Esophagus muscularis mucosa (tissue), 4 donors: ENCODE measurements at regions not wholly inside any gene's neighbourhood (a gene's known extent, or its start where the extent isn't known, plus 50 kb on each side); places are given as distances from the start of the nearest gene placed in this dataset.

ENCODE experiments used
- DNase-seq: peaks from one replicate; pipeline ENCODE4 v3.0.0-alpha.2; 2017; ENCODE audit errors: extremely low spot score
- H3K27ac ChIP-seq, 4 donors: fragments of 200-600 bp; sonication (generic); replicated peaks in 1 of 4; 1 replicate in 3 of 4; 2 replicates in 1 of 4; pipeline ENCODE4 v1.5.1; 2016 to 2019; ENCODE audit warnings: mild to moderate bottlenecking in 1 of 4
- H3K27me3 ChIP-seq, 4 donors: fragments of 200-600 bp; sonication (generic); one replicate each; pipeline versions ENCODE4 v1.5.1 to v1.6.0; 2016 to 2019
- H3K36me3 ChIP-seq, 4 donors: fragments of 200-600 bp; sonication (generic); one replicate each; pipeline ENCODE4 v1.5.1; 2016 to 2019
- H3K4me1 ChIP-seq, 4 donors: fragments of 200-600 bp; sonication (generic); one replicate each; pipeline ENCODE4 v1.5.1; 2016 to 2019
- H3K4me3 ChIP-seq, 4 donors: fragments of 200-600 bp; sonication (generic); 1 replicate in 2 of 4; 2 replicates in 2 of 4; pipeline ENCODE4 v1.5.1; 2016 to 2019; ENCODE audit warnings: mild to moderate bottlenecking in 4 of 4, moderate library complexity in 1 of 4
- H3K9me3 ChIP-seq, 4 donors: fragments of 200-600 bp; sonication (generic); 1 replicate in 3 of 4; 2 replicates in 1 of 4; pipeline ENCODE4 v1.5.1; 2016 to 2019
- EP300 ChIP-seq: sonication (generic); formaldehyde crosslinking; IDR thresholded peaks from one replicate; pipeline ENCODE4 v1.6.1; 2017; ENCODE audit warnings: antibody characterized with exemption
- POLR2A ChIP-seq: fragments of 450-650 bp; IDR thresholded peaks from one replicate; pipeline ENCODE4 v1.6.1; 2017; ENCODE audit warnings: antibody characterized with exemption, moderate library complexity, mild to moderate bottlenecking, low read depth
- POLR2AphosphoS5 ChIP-seq, 2 donors: sonication (generic); formaldehyde crosslinking; IDR thresholded peaks; one replicate each; pipeline ENCODE4 v1.6.1; 2017; ENCODE audit warnings: antibody characterized with exemption in 2 of 2
- WGBS: methylation state at CpG from one replicate; pipeline ENCODE4 v1.1.5; 2018; 5-methylcytosine and 5-hydroxymethylcytosine counted together
- intact Hi-C: fragments of 100-400 bp; cut with DNase I; formaldehyde crosslinking; loops from one replicate; pipeline ENCODE4 v1.15.1; 2023
- TF ChIP-seq, protein P1 (sequence below), 3 experiments: fragments of 200-600 bp in 2 of 3; fragments of 450-650 bp in 1 of 3; sonication (generic) in 2 of 3; IDR thresholded peaks; one replicate each; pipeline ENCODE4 v1.5.1; 2017 to 2019; ENCODE audit warnings: antibody characterized with exemption in 3 of 3, mild to moderate bottlenecking in 2 of 3, moderate library complexity in 1 of 3

DNA sequence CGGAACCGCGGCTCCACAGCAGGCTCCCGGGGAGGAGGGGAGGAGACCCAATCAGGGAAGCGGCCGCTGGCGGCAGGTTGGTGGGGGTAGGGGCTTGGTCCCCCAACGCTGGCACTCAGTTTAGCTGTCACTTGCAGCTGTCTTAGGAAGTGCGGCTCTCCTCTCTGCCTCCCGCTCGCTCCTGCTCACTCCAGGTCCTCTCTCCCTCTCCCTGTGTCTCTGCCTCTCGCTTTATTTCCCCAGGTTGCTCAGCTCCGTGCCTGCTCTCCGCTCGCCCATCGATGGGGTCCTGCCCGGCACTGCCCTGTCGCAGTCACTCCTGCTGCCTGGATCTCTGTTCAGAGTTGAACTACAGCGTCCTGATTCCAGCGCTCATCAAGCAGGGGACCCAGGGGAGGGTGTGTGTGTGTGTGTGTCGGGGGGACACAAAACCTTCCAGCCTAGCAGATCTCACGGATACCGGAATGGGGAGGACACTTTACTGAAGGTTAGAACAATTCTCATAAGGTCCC lies 145.6 kb downstream of the ENGASE start:
- H3K27me3 ChIP-seq, result peaks cover 0 to 100% (median 12%) of the 10 kb centered on the region in 4 donors
- intact Hi-C loops, result no loop called here
- no peak overlapping the region for H3K27ac ChIP-seq
- no peaks in the 10 kb centered on the region for H3K9me3 ChIP-seq
- DNase-seq, result no peak
- peaks cover 0 to 17% (median 14%) of the 10 kb centered on the region in 4 donors for H3K4me1 ChIP-seq
- TF ChIP-seq EP300, result no peak
- no peak for TF ChIP-seq POLR2AphosphoS5 (IDR thresholded peaks at IDR 0.05)
- TF ChIP-seq, protein P1, sequence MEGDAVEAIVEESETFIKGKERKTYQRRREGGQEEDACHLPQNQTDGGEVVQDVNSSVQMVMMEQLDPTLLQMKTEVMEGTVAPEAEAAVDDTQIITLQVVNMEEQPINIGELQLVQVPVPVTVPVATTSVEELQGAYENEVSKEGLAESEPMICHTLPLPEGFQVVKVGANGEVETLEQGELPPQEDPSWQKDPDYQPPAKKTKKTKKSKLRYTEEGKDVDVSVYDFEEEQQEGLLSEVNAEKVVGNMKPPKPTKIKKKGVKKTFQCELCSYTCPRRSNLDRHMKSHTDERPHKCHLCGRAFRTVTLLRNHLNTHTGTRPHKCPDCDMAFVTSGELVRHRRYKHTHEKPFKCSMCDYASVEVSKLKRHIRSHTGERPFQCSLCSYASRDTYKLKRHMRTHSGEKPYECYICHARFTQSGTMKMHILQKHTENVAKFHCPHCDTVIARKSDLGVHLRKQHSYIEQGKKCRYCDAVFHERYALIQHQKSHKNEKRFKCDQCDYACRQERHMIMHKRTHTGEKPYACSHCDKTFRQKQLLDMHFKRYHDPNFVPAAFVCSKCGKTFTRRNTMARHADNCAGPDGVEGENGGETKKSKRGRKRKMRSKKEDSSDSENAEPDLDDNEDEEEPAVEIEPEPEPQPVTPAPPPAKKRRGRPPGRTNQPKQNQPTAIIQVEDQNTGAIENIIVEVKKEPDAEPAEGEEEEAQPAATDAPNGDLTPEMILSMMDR (IDR thresholded peaks at IDR 0.05), result no peak
- TF ChIP-seq POLR2A, result no peak
- no peaks in the 10 kb centered on the region for H3K36me3 ChIP-seq
- 13% methylated on average over 23 of the region's 23 CpGs for WGBS
- peak overlapping the region in 1 of 4 donors; percentile 5 for H3K4me3 ChIP-seq

DNA sequence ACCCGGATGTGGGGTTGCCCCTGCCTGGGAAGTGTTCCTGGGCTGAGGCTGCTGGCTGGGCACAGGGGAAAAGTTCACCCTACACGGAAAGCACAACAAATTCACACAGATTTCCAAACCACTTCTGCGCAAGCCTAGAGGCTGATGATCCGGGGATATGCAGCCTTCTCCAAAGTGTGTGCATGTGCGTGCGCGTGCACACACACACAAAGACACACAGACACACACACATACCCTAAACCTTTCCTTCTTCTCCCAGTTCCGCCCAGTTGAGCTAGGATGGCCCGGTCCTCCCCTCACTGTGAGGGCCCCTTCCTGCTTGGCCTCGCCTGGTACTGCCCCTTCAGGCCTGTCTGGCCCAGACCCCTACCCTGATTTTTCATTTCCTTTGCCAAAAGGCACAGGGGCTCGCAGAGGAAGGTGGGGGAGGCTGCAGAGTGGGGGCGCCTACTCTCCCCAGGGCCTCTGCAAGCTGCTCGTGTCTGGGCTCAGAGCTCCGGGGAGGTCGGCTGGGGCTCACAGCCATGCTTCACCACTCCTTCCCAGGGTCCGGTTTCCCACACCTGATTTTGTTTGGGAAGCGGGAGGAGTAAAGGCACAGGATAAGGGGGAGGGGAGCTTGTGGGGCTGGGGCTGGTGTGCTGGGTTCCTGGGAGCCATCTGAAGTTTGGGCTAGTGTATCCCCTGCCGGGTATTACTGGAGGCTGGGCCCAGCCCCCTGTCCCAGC lies 144.7 kb downstream of the ENGASE start:
- no peak for TF ChIP-seq POLR2AphosphoS5 (IDR thresholded peaks at IDR 0.05)
- TF ChIP-seq, protein P1 (IDR thresholded peaks at IDR 0.05), result no peak
- no peak for TF ChIP-seq EP300
- TF ChIP-seq POLR2A, result no peak
- Histone ChIP-seq H3K27me3 (peaks cover 0 to 100% (median 12%) of the 10 kb centered on the region in 4 donors), H3K4me1 (peaks cover 0 to 17% (median 14%) of the 10 kb centered on the region in 4 donors), H3K27ac (no peak overlapping the region), H3K4me3 (no peak overlapping the region), H3K9me3 (no peaks in the 10 kb centered on the region), H3K36me3 (no peaks in the 10 kb centered on the region)
- DNase-seq, result no peak
- WGBS, result 67% methylated on average over 14 of the region's 18 CpGs
- intact Hi-C loops, result no loop called here

DNA sequence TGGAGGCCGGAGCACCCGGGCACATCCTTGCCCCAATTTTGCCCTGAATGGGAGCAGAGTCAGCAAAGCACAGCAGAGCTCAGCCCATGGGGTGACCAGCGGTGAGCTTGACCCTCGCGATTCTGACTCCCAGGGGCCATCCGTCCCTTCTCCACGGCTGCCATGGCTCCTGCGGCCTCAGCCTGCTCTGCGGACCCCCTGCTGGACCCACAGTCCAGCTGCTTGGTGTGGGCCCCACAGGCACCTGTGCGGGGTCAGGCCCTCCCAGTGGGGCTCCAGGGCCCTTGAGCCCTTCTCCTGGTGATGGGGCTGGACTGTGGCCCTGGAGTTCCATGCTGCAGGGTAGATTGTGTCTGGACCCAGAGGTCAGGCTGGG lies 144.2 kb downstream of the ENGASE start:
- DNase-seq, result no peak
- intact Hi-C loops, result no loop called here
- H3K9me3 ChIP-seq, result no peaks in the 10 kb centered on the region
- H3K4me1 ChIP-seq, result peaks cover 0 to 17% (median 14%) of the 10 kb centered on the region in 4 donors
- peaks cover 0 to 100% (median 12%) of the 10 kb centered on the region in 4 donors for H3K27me3 ChIP-seq
- WGBS, result 100% methylated on average over 1 of the region's 10 CpGs
- H3K4me3 ChIP-seq, result no peak overlapping the region
- no peak overlapping the region for H3K27ac ChIP-seq
- TF ChIP-seq POLR2A (no peak), EP300 (no peak), POLR2AphosphoS5 (IDR thresholded peaks at IDR 0.05) (no peak)
- TF ChIP-seq, protein P1 (IDR thresholded peaks at IDR 0.05), result no peak
- H3K36me3 ChIP-seq, result no peaks in the 10 kb centered on the region

DNA sequence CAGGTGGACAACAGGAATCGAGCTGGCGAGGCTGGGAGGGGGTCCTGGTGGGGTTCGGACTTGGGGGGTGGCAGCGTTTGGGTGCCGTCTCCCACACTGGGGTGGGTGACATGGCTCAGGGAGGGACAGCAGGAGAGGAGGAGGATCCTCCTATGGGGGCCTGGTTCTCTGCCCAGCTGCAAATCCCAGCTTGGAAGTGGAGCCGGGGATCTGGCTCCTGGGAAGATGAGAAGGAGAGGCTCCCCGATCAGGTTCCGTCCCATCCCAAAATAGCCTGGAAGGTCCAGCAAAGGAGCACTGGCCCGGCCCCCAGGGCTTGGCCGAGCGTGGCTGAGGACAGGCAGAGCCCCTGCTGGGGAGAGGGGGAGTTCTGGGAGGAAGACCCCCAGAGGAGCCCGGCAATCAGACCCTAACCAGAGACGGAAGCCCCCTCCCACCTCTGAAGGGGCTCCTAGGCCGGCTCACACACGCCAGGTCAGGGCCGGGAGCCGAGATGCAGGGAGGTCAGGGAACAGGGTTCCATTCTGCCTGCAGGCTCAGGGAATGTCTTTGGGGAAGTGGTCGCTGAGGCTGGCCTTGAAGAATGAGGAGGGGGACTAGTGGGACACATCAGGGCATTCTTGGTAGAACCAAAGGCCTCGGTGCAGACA lies 143.7 kb downstream of the ENGASE start:
- H3K27me3 ChIP-seq, result peaks cover 0 to 100% (median 12%) of the 10 kb centered on the region in 4 donors
- peaks cover 0 to 17% (median 14%) of the 10 kb centered on the region in 4 donors for H3K4me1 ChIP-seq
- H3K36me3 ChIP-seq, result no peaks in the 10 kb centered on the region
- 66% methylated on average over 18 of the region's 19 CpGs for WGBS
- intact Hi-C loops, result no loop called here
- no peaks in the 10 kb centered on the region for H3K9me3 ChIP-seq
- H3K27ac ChIP-seq, result no peak overlapping the region
- no peak for DNase-seq
- H3K4me3 ChIP-seq, result no peak overlapping the region
- TF ChIP-seq, protein P1 (IDR thresholded peaks at IDR 0.05), result no peak
- TF ChIP-seq POLR2A (no peak), POLR2AphosphoS5 (IDR thresholded peaks at IDR 0.05) (no peak), EP300 (no peak)
